Stimulated activated memory B cell treated with anti-CD40 and anti-IgM and Interleukin-4, amounts not matched to agents 10 μg/mL and 1 μg/mL and 100 μg/mL, for 72 hours (primary cell): ENCODE measurements at regions not wholly inside any gene's neighbourhood (a gene's known extent, or its start where the extent isn't known, plus 50 kb on each side); places are given as distances from the start of the nearest gene placed in this dataset.

ENCODE experiments used
- ATAC-seq: fragments of 150-1000 bp; cut with Tn5 transposase; 2 replicates; pipeline ENCODE4 v1.10.0; 2021
- H3K27ac Mint-ChIP-seq: one replicate; pipeline ENCODE4 v1.8.0; 2022; ENCODE audit warnings: mild to moderate bottlenecking, mixed read lengths
- H3K27me3 Mint-ChIP-seq: one replicate; pipeline ENCODE4 v1.8.0; 2022; ENCODE audit warnings: mixed read lengths
- H3K36me3 Mint-ChIP-seq: one replicate; pipeline ENCODE4 v1.8.0; 2022; ENCODE audit warnings: mixed read lengths
- H3K4me1 Mint-ChIP-seq: one replicate; pipeline ENCODE4 v1.8.0; 2022; ENCODE audit warnings: mixed read lengths
- H3K4me3 Mint-ChIP-seq: one replicate; pipeline ENCODE4 v1.8.0; 2022; ENCODE audit warnings: mild to moderate bottlenecking, moderate library complexity, mixed read lengths
- H3K9me3 Mint-ChIP-seq: one replicate; pipeline ENCODE4 v1.8.0; 2022; ENCODE audit warnings: mixed read lengths

GRCh38 chr21:23014021-23014420 is 2015.8 kb downstream of the NCAM2 start:
- Mint-ChIP-seq H3K4me3 (no peak overlapping the region), H3K9me3 (no peaks in the 10 kb centered on the region), H3K4me1 (no peaks in the 10 kb centered on the region), H3K27ac (no peak overlapping the region), H3K27me3 (no peaks in the 10 kb centered on the region), H3K36me3 (no peaks in the 10 kb centered on the region)
- ATAC-seq = no peak

GRCh38 chr21:23016617-23017016 is 2018.4 kb downstream of the NCAM2 start:
- H3K4me3 Mint-ChIP-seq = no peak overlapping the region
- H3K27me3 Mint-ChIP-seq = no peaks in the 10 kb centered on the region
- no peak for ATAC-seq
- H3K36me3 Mint-ChIP-seq = no peaks in the 10 kb centered on the region
- no peak overlapping the region for H3K27ac Mint-ChIP-seq
- no peaks in the 10 kb centered on the region for H3K4me1 Mint-ChIP-seq
- no peaks in the 10 kb centered on the region for H3K9me3 Mint-ChIP-seq

- no peaks in the 10 kb centered on the region for H3K4me1 Mint-ChIP-seq
- H3K4me3 Mint-ChIP-seq = no peak overlapping the region
- ATAC-seq = no peak
- no peaks in the 10 kb centered on the region for H3K27me3 Mint-ChIP-seq
- H3K27ac Mint-ChIP-seq = no peak overlapping the region
- H3K36me3 Mint-ChIP-seq = no peaks in the 10 kb centered on the region
- no peaks in the 10 kb centered on the region for H3K9me3 Mint-ChIP-seq
These were observed 2019.8 kb downstream of the NCAM2 start for GRCh38 chr21:23017989-23018388.

- H3K27ac Mint-ChIP-seq = no peak overlapping the region
These were observed 2022.8 kb downstream of the NCAM2 start for GRCh38 chr21:23020969-23021368.

GRCh38 chr21:23021481-23021880 is 2023.3 kb downstream of the NCAM2 start:
- H3K4me3 Mint-ChIP-seq = no peak overlapping the region
- H3K9me3 Mint-ChIP-seq = no peaks in the 10 kb centered on the region
- H3K27ac Mint-ChIP-seq = no peak overlapping the region
- ATAC-seq = peak; percentile 51
- H3K27me3 Mint-ChIP-seq = no peaks in the 10 kb centered on the region
- no peaks in the 10 kb centered on the region for H3K36me3 Mint-ChIP-seq
- no peaks in the 10 kb centered on the region for H3K4me1 Mint-ChIP-seq

More at GRCh38 chr21:23020969-23021368, 2022.8 kb downstream of the NCAM2 start:
- no peaks in the 10 kb centered on the region for H3K36me3 Mint-ChIP-seq
- H3K4me3 Mint-ChIP-seq = no peak overlapping the region
- no peaks in the 10 kb centered on the region for H3K4me1 Mint-ChIP-seq
- no peaks in the 10 kb centered on the region for H3K27me3 Mint-ChIP-seq
- ATAC-seq = no peak
- no peaks in the 10 kb centered on the region for H3K9me3 Mint-ChIP-seq

GRCh38 chr21:23026878-23027277 is 2028.7 kb downstream of the NCAM2 start:
- Mint-ChIP-seq H3K27ac (no peak overlapping the region), H3K4me1 (no peaks in the 10 kb centered on the region), H3K36me3 (no peaks in the 10 kb centered on the region), H3K4me3 (no peak overlapping the region), H3K27me3 (no peaks in the 10 kb centered on the region), H3K9me3 (no peaks in the 10 kb centered on the region)
- ATAC-seq = no peak

GRCh38 chr21:23039846-23040245 is 2041.6 kb downstream of the NCAM2 start:
- no peak for ATAC-seq
- Mint-ChIP-seq H3K9me3 (no peaks in the 10 kb centered on the region), H3K36me3 (no peaks in the 10 kb centered on the region), H3K27ac (no peak overlapping the region), H3K4me1 (no peaks in the 10 kb centered on the region), H3K27me3 (no peaks in the 10 kb centered on the region), H3K4me3 (no peak overlapping the region)

- ATAC-seq = no peak
- no peak overlapping the region for H3K27ac Mint-ChIP-seq
- H3K27me3 Mint-ChIP-seq = no peaks in the 10 kb centered on the region
- no peaks in the 10 kb centered on the region for H3K9me3 Mint-ChIP-seq
- no peaks in the 10 kb centered on the region for H3K36me3 Mint-ChIP-seq
- H3K4me3 Mint-ChIP-seq = no peak overlapping the region
- H3K4me1 Mint-ChIP-seq = no peaks in the 10 kb centered on the region
These were observed 2047.7 kb downstream of the NCAM2 start for GRCh38 chr21:23045955-23046354.

GRCh38 chr21:23067672-23068071 is 2069.5 kb downstream of the NCAM2 start:
- Mint-ChIP-seq H3K4me1 (no peaks in the 10 kb centered on the region), H3K4me3 (no peak overlapping the region), H3K27ac (no peak overlapping the region), H3K9me3 (peaks cover 2% of the 10 kb centered on the region), H3K36me3 (no peaks in the 10 kb centered on the region), H3K27me3 (no peaks in the 10 kb centered on the region)
- no peak for ATAC-seq

- Mint-ChIP-seq H3K9me3 (peaks cover 7% of the 10 kb centered on the region), H3K27me3 (no peaks in the 10 kb centered on the region), H3K36me3 (no peaks in the 10 kb centered on the region), H3K27ac (no peak overlapping the region), H3K4me3 (no peak overlapping the region), H3K4me1 (no peaks in the 10 kb centered on the region)
- no peak for ATAC-seq
These were observed 2085.0 kb downstream of the NCAM2 start for GRCh38 chr21:23083242-23083641.

- Mint-ChIP-seq H3K4me3 (no peak overlapping the region), H3K4me1 (no peaks in the 10 kb centered on the region), H3K36me3 (no peaks in the 10 kb centered on the region), H3K27me3 (no peaks in the 10 kb centered on the region), H3K27ac (no peak overlapping the region), H3K9me3 (no peaks in the 10 kb centered on the region)
- no peak for ATAC-seq
These were observed 2095.1 kb downstream of the NCAM2 start for GRCh38 chr21:23093259-23093658.

GRCh38 chr21:23099185-23099584 is 2101.0 kb downstream of the NCAM2 start:
- no peak for ATAC-seq
- no peak overlapping the region for H3K27ac Mint-ChIP-seq
- H3K4me1 Mint-ChIP-seq = no peaks in the 10 kb centered on the region
- no peak overlapping the region for H3K4me3 Mint-ChIP-seq
- no peaks in the 10 kb centered on the region for H3K27me3 Mint-ChIP-seq
- no peaks in the 10 kb centered on the region for H3K36me3 Mint-ChIP-seq
- peaks cover 4% of the 10 kb centered on the region for H3K9me3 Mint-ChIP-seq

GRCh38 chr21:23101111-23101510 is 2102.9 kb downstream of the NCAM2 start:
- Mint-ChIP-seq H3K27me3 (no peaks in the 10 kb centered on the region), H3K9me3 (peaks cover 5% of the 10 kb centered on the region), H3K27ac (no peak overlapping the region), H3K4me3 (no peak overlapping the region), H3K4me1 (no peaks in the 10 kb centered on the region), H3K36me3 (no peaks in the 10 kb centered on the region)
- ATAC-seq = peak; percentile 45

- Mint-ChIP-seq H3K36me3 (no peaks in the 10 kb centered on the region), H3K9me3 (peaks cover 5% of the 10 kb centered on the region), H3K4me1 (no peaks in the 10 kb centered on the region), H3K4me3 (no peak overlapping the region), H3K27ac (no peak overlapping the region), H3K27me3 (no peaks in the 10 kb centered on the region)
- no peak for ATAC-seq
These were observed 2110.3 kb downstream of the NCAM2 start for GRCh38 chr21:23108533-23108932.

GRCh38 chr21:23111070-23111600 is 2112.9 kb downstream of the NCAM2 start:
- no peak for ATAC-seq
- Mint-ChIP-seq H3K27me3 (no peaks in the 10 kb centered on the region), H3K27ac (no peak overlapping the region), H3K9me3 (no peaks in the 10 kb centered on the region), H3K4me1 (no peaks in the 10 kb centered on the region), H3K4me3 (no peak overlapping the region), H3K36me3 (no peaks in the 10 kb centered on the region)

- no peaks in the 10 kb centered on the region for H3K4me1 Mint-ChIP-seq
- no peaks in the 10 kb centered on the region for H3K27me3 Mint-ChIP-seq
- H3K36me3 Mint-ChIP-seq = no peaks in the 10 kb centered on the region
- no peak for ATAC-seq
- H3K9me3 Mint-ChIP-seq = no peaks in the 10 kb centered on the region
- no peak overlapping the region for H3K27ac Mint-ChIP-seq
- H3K4me3 Mint-ChIP-seq = no peak overlapping the region
These were observed 2121.3 kb downstream of the NCAM2 start for GRCh38 chr21:23119491-23119890.

GRCh38 chr21:23127973-23128372 is 2129.8 kb downstream of the NCAM2 start:
- Mint-ChIP-seq H3K27ac (no peak overlapping the region), H3K27me3 (no peaks in the 10 kb centered on the region), H3K4me1 (no peaks in the 10 kb centered on the region), H3K4me3 (no peak overlapping the region), H3K36me3 (no peaks in the 10 kb centered on the region), H3K9me3 (no peaks in the 10 kb centered on the region)
- no peak for ATAC-seq
